Neural progenitor cell (in vitro differentiated cells): ENCODE measurements at regions not wholly inside any gene's neighbourhood (a gene's known extent, or its start where the extent isn't known, plus 50 kb on each side); places are given as distances from the start of the nearest gene placed in this dataset.

Experiments used
- DNase-seq: peaks from one replicate; pipeline ENCODE4 v3.0.0-alpha.2; 2016; ENCODE audit warnings: low spot score
- H2AFZ ChIP-seq: fragments of 200-600 bp; sonication (generic); replicated peaks from 2 replicates; pipeline ENCODE4 v1.6.1; 2016; ENCODE audit warnings: antibody characterized with exemption
- H3F3A ChIP-seq: fragments of 200-600 bp; sonication (generic); 2 replicates; pipeline ENCODE4 v1.6.1; 2016; ENCODE audit warnings: antibody characterized with exemption, low read depth
- H3K27ac ChIP-seq: fragments of 200-600 bp; sonication (generic); 2 replicates; pipeline ENCODE4 v1.5.1; 2016; ENCODE audit warnings: mild to moderate bottlenecking
- H3K27me3 ChIP-seq: fragments of 200-600 bp; sonication (generic); 2 replicates; pipeline ENCODE4 v1.6.1; 2016; ENCODE audit warnings: mild to moderate bottlenecking, moderate library complexity
- H3K36me3 ChIP-seq: fragments of 200-600 bp; sonication (generic); 2 replicates; pipeline ENCODE4 v1.5.1; 2016
- H3K4me1 ChIP-seq: fragments of 200-600 bp; sonication (generic); 2 replicates; pipeline ENCODE4 v1.6.1; 2016; ENCODE audit warnings: mixed run types
- H3K4me2 ChIP-seq: fragments of 200-600 bp; sonication (generic); 2 replicates; pipeline ENCODE4 v1.6.1; 2016
- H3K4me3 ChIP-seq: fragments of 200-600 bp; sonication (generic); 2 replicates; pipeline ENCODE4 v1.5.1; 2016
- H3K79me2 ChIP-seq: fragments of 200-600 bp; sonication (generic); 2 replicates; pipeline ENCODE4 v1.6.1; 2016; ENCODE audit warnings: low read depth
- H3K9ac ChIP-seq: fragments of 200-600 bp; sonication (generic); 2 replicates; pipeline ENCODE4 v1.6.1; 2016
- H3K9me3 ChIP-seq: fragments of 200-600 bp; sonication (generic); 2 replicates; pipeline ENCODE4 v1.5.1; 2016; ENCODE audit warnings: low read depth
- H4K20me1 ChIP-seq: fragments of 200-600 bp; sonication (generic); 2 replicates; pipeline ENCODE4 v1.6.1; 2016; ENCODE audit warnings: low read depth
- H3K27ac Mint-ChIP-seq: 3 replicates; pipeline ENCODE4 v1.8.0; 2021; ENCODE audit warnings: mixed read lengths
- H3K27me3 Mint-ChIP-seq: 2 replicates; pipeline ENCODE4 v1.8.0; 2022; ENCODE audit warnings: low read depth, mild to moderate bottlenecking, inconsistent platforms, moderate library complexity, mixed read lengths; ENCODE audit not compliant: insufficient read depth
- H3K36me3 Mint-ChIP-seq: 3 replicates; pipeline ENCODE4 v1.8.0; 2021; ENCODE audit warnings: mixed read lengths
- H3K4me1 Mint-ChIP-seq: 3 replicates; pipeline ENCODE4 v1.8.0; 2021; ENCODE audit warnings: mixed read lengths
- H3K4me3 Mint-ChIP-seq: 3 replicates; pipeline ENCODE4 v1.8.0; 2021; ENCODE audit warnings: mild to moderate bottlenecking, moderate library complexity, mixed read lengths
- H3K9me3 Mint-ChIP-seq: 3 replicates; pipeline ENCODE4 v1.8.0; 2020; ENCODE audit warnings: mixed read lengths
- CTCF ChIP-seq: fragments of 200-600 bp; sonication (generic); IDR thresholded peaks from 2 replicates; pipeline ENCODE4 v1.5.1; 2017; ENCODE audit warnings: antibody characterized with exemption, mild to moderate bottlenecking
- EZH2 ChIP-seq: fragments of 200-600 bp; sonication (generic); IDR thresholded peaks from 2 replicates; pipeline ENCODE4 v1.6.1; 2017; ENCODE audit warnings: antibody characterized with exemption, mild to moderate bottlenecking, moderate library complexity
- EZH2phosphoT487 ChIP-seq: fragments of 200-600 bp; sonication (generic); IDR thresholded peaks from 2 replicates; pipeline ENCODE4 v1.6.1; 2017; ENCODE audit warnings: antibody characterized with exemption

GRCh38 chr3:152574461-152575079, 260.4 kb upstream of the P2RY1 start:
- H3K36me3 ChIP-seq = no peaks in the 10 kb centered on the region
- peak overlapping the region; percentile 38 for H2AFZ ChIP-seq
- no peaks in the 10 kb centered on the region for H3K9me3 Mint-ChIP-seq
- H3F3A ChIP-seq = no peaks in the 10 kb centered on the region
- H3K79me2 ChIP-seq = no peaks in the 10 kb centered on the region
- TF ChIP-seq EZH2 (no peak), CTCF (peak; percentile 59)
- no peak overlapping the region for H3K27ac Mint-ChIP-seq
- no peaks in the 10 kb centered on the region for H3K9me3 ChIP-seq
- no peak overlapping the region for H3K9ac ChIP-seq
- DNase-seq = peak; percentile 50
- no peaks in the 10 kb centered on the region for H3K27me3 ChIP-seq
- H4K20me1 ChIP-seq = no peaks in the 10 kb centered on the region
- H3K4me3 ChIP-seq = no peak overlapping the region
- no peak overlapping the region for H3K4me2 ChIP-seq
- no peak overlapping the region for H3K27ac ChIP-seq
- H3K4me1 Mint-ChIP-seq = no peaks in the 10 kb centered on the region
- no peak overlapping the region for H3K4me3 Mint-ChIP-seq
- no peaks in the 10 kb centered on the region for H3K4me1 ChIP-seq
- H3K36me3 Mint-ChIP-seq = no peaks in the 10 kb centered on the region
- H3K27me3 Mint-ChIP-seq = peaks cover 2% of the 10 kb centered on the region

GRCh38 chr3:152578769-152579168, 256.2 kb upstream of the P2RY1 start:
- H3K27me3 Mint-ChIP-seq = peaks cover 4% of the 10 kb centered on the region
- Histone ChIP-seq H3K9ac (no peak overlapping the region), H3K9me3 (no peaks in the 10 kb centered on the region), H3K27me3 (no peaks in the 10 kb centered on the region), H3K36me3 (no peaks in the 10 kb centered on the region), H3K4me2 (no peak overlapping the region), H2AFZ (no peak overlapping the region), H3K27ac (no peak overlapping the region), H3K79me2 (no peaks in the 10 kb centered on the region), H3K4me3 (no peak overlapping the region), H4K20me1 (no peaks in the 10 kb centered on the region), H3F3A (no peaks in the 10 kb centered on the region), H3K4me1 (no peaks in the 10 kb centered on the region)
- H3K36me3 Mint-ChIP-seq = no peaks in the 10 kb centered on the region
- H3K27ac Mint-ChIP-seq = no peak overlapping the region
- no peak overlapping the region for H3K4me3 Mint-ChIP-seq
- TF ChIP-seq EZH2phosphoT487 = no peak
- TF ChIP-seq EZH2 = no peak
- TF ChIP-seq CTCF = no peak
- H3K9me3 Mint-ChIP-seq = no peaks in the 10 kb centered on the region
- DNase-seq = no peak
- no peaks in the 10 kb centered on the region for H3K4me1 Mint-ChIP-seq

- no peaks in the 10 kb centered on the region for H3K4me1 Mint-ChIP-seq
- no peaks in the 10 kb centered on the region for H4K20me1 ChIP-seq
- no peak overlapping the region for H3K9ac ChIP-seq
- no peak overlapping the region for H3K4me2 ChIP-seq
- no peaks in the 10 kb centered on the region for H3K27me3 ChIP-seq
- TF ChIP-seq EZH2phosphoT487 (no peak), EZH2 (no peak), CTCF (no peak)
- no peak overlapping the region for H2AFZ ChIP-seq
- no peaks in the 10 kb centered on the region for H3K4me1 ChIP-seq
- H3K36me3 Mint-ChIP-seq = no peaks in the 10 kb centered on the region
- no peak overlapping the region for H3K4me3 Mint-ChIP-seq
- H3K9me3 Mint-ChIP-seq = no peaks in the 10 kb centered on the region
- no peak for DNase-seq
- no peak overlapping the region for H3K27ac ChIP-seq
- no peaks in the 10 kb centered on the region for H3K9me3 ChIP-seq
- no peak overlapping the region for H3K27ac Mint-ChIP-seq
- no peak overlapping the region for H3K4me3 ChIP-seq
- H3K27me3 Mint-ChIP-seq = peaks cover 4% of the 10 kb centered on the region
- H3K36me3 ChIP-seq = no peaks in the 10 kb centered on the region
- H3K79me2 ChIP-seq = no peaks in the 10 kb centered on the region
- no peaks in the 10 kb centered on the region for H3F3A ChIP-seq
Measured at GRCh38 chr3:152581951-152582350, 253.0 kb upstream of the P2RY1 start.
